ENCODE measurements at regions not wholly inside any gene's neighbourhood (a gene's known extent, or its start where the extent isn't known, plus 50 kb on each side); places are given as distances from the start of the nearest gene placed in this dataset.

GRCh38 chr3:130596484-130596883 is 79.5 kb downstream of the COL6A6 start:
- H3K27ac Mint-ChIP-seq = no peak overlapping the region
- no peak overlapping the region for H3K4me3 Mint-ChIP-seq

DNA sequence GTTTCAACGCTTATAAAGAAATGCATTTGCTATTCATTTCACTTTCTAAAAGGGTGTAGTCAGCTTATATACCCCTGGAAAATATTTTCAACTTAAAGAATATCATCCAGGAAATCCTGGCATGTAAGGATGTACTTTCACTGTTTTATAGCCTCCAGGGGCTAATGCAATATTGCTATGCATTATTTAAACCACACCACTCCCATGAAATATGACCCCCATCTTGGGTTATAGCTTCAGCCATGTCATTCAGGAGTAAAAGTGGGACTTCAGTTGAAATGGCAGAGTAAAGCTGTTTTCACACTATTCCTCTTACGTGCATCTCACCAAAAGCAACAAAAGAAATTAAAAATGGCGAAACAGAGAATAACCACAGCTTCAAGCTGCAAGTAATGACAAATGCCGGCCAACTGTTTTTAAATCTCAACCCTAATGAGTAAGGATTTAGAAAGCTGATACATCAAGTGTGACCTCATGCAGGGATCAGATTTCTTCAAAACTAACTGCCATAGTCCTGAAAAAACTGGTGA is 84.5 kb downstream of the COL6A6 start:
- ChIA-PET CTCF (no interaction called here), POLR2A (no interaction called here)
- H3K9me3 Mint-ChIP-seq = peaks cover 12% of the 10 kb centered on the region
- no peaks in the 10 kb centered on the region for H3K4me1 Mint-ChIP-seq (ENCODE audit: low read depth)
- DNase-seq = no peak
- no peak overlapping the region for H3K27ac Mint-ChIP-seq
- H3K27me3 Mint-ChIP-seq = peaks cover 10% of the 10 kb centered on the region
- ATAC-seq = no peak
- no peaks in the 10 kb centered on the region for H3K36me3 Mint-ChIP-seq (ENCODE audit: low read depth)
- intact Hi-C loops (cut with micrococcal nuclease) = no loop called here
- H3K4me3 Mint-ChIP-seq = no peak overlapping the region
- TF ChIP-seq CTCF (IDR thresholded peaks at IDR 0.05) = no peak

More at GRCh38 chr3:130596484-130596883, 79.5 kb downstream of the COL6A6 start:
- no peaks in the 10 kb centered on the region for H3K36me3 Mint-ChIP-seq (ENCODE audit: low read depth)
- H3K4me1 Mint-ChIP-seq (ENCODE audit: low read depth) = no peaks in the 10 kb centered on the region
- ATAC-seq = no peak
- POLR2A ChIA-PET = no interaction called here
- CTCF ChIA-PET = no interaction called here
- no peak for TF ChIP-seq CTCF (IDR thresholded peaks at IDR 0.05)
- DNase-seq = no peak
- intact Hi-C loops (cut with micrococcal nuclease) = no loop called here
- H3K9me3 Mint-ChIP-seq = peaks cover 4% of the 10 kb centered on the region
- H3K27me3 Mint-ChIP-seq = peaks cover 23% of the 10 kb centered on the region

DNA sequence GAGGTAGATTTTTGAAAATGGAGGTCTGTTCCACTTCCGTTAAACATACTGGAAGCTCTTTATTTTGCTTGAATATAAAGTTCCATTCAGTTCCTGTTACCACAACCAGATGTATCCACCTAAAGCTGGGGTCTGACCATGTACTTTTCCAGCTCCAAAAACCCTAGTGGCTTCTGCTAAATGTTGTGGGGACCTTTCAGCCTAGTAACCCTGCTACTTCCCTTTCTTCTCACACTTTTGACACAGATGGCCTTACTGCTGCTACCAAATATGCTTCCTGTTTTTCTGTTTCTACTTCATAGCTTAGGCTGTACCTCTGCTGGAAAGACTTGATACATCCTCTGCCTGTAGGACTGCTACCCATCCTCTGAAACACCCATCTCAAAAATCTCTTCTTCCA is 87.8 kb downstream of the COL6A6 start:
- peaks cover under 1% of the 10 kb centered on the region for H3K27me3 Mint-ChIP-seq
- intact Hi-C loops (cut with micrococcal nuclease) = no loop called here
- H3K4me3 Mint-ChIP-seq = no peak overlapping the region
- ATAC-seq = no peak
- H3K36me3 Mint-ChIP-seq (ENCODE audit: low read depth) = no peaks in the 10 kb centered on the region
- no peak overlapping the region for H3K27ac Mint-ChIP-seq
- CTCF ChIA-PET = no interaction called here
- DNase-seq = no peak
- TF ChIP-seq CTCF (IDR thresholded peaks at IDR 0.05) = no peak
- POLR2A ChIA-PET = interaction anchor here (0.6 kb wide), 1 partner anchor 1478 kb away, joined by 3 read pairs; no protein-coding TSS in a partner anchor
- H3K9me3 Mint-ChIP-seq = peaks cover 12% of the 10 kb centered on the region
- no peaks in the 10 kb centered on the region for H3K4me1 Mint-ChIP-seq (ENCODE audit: low read depth)

- H3K9me3 Mint-ChIP-seq = peaks cover 12% of the 10 kb centered on the region
- H3K27me3 Mint-ChIP-seq = peaks cover 1% of the 10 kb centered on the region
- H3K27ac Mint-ChIP-seq = no peak overlapping the region
- POLR2A ChIA-PET = no interaction called here
- H3K4me3 Mint-ChIP-seq = no peak overlapping the region
- CTCF ChIA-PET = no interaction called here
- ATAC-seq = no peak
- no peak for TF ChIP-seq CTCF (IDR thresholded peaks at IDR 0.05)
- H3K36me3 Mint-ChIP-seq (ENCODE audit: low read depth) = no peaks in the 10 kb centered on the region
- intact Hi-C loops (cut with micrococcal nuclease) = no loop called here
- DNase-seq = no peak
- no peaks in the 10 kb centered on the region for H3K4me1 Mint-ChIP-seq (ENCODE audit: low read depth)
These were observed 89.4 kb downstream of the COL6A6 start for GRCh38 chr3:130606336-130606735.

DNA sequence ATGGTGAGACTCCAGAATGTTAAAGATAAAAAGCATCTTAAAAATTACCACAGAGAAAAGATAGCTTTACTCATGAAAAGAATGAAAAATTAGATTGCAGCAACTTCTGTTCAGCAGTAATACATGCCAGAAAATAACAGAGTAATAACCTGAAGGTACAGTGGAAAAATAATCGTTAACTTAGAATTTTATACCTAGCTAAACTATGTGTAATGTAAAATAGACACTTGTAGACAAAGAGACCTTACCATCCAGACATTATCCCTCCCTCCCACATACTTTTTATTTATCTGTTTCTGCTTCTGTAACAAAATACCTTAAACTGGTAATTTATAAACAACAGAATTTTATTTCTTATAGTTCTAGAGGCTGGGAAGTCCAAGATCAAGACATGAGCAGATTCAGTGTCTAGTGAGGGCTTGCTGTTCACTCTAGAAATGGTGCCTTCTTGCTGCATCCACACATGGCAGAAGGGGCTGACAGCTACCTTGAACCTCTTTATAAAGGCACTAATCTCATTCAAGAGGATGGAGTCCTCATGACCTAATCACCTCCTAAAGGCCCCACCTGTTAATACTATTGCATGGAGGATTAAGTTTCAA is 90.7 kb downstream of the COL6A6 start:
- TF ChIP-seq CTCF (IDR thresholded peaks at IDR 0.05) = no peak
- peaks cover 5% of the 10 kb centered on the region for H3K27me3 Mint-ChIP-seq
- H3K36me3 Mint-ChIP-seq (ENCODE audit: low read depth) = no peaks in the 10 kb centered on the region
- H3K4me3 Mint-ChIP-seq = no peak overlapping the region
- intact Hi-C loops (cut with micrococcal nuclease) = no loop called here
- DNase-seq (no peak), ATAC-seq (no peak)
- POLR2A ChIA-PET = no interaction called here
- CTCF ChIA-PET = no interaction called here
- H3K4me1 Mint-ChIP-seq (ENCODE audit: low read depth) = no peaks in the 10 kb centered on the region
- H3K9me3 Mint-ChIP-seq = peaks cover 14% of the 10 kb centered on the region
- H3K27ac Mint-ChIP-seq = no peak overlapping the region
